ENCODE measurements at regions not wholly inside any gene's neighbourhood (a gene's known extent, or its start where the extent isn't known, plus 50 kb on each side); places are given as distances from the start of the nearest gene placed in this dataset.

- no peak for TF ChIP-seq CTCF (IDR thresholded peaks at IDR 0.05)
- no peak for TF ChIP-seq POLR2AphosphoS5 (IDR thresholded peaks at IDR 0.05)
- no peak for TF ChIP-seq POLR2A (IDR thresholded peaks at IDR 0.05)
- no peak for TF ChIP-seq EP300 (IDR thresholded peaks at IDR 0.05; ENCODE audit: low read depth)
These were observed 57.0 kb downstream of the IARS1 start for GRCh38 chr9:92236465-92236864.
